Lung (tissue), 11 donors: ENCODE measurements at regions not wholly inside any gene's neighbourhood (a gene's known extent, or its start where the extent isn't known, plus 50 kb on each side); places are given as distances from the start of the nearest gene placed in this dataset.
A peak's percentile ranks its signal among the peaks of the same experiment; 100 is the strongest.

Experiments used
- ATAC-seq: fragments of 200-7000 bp; cut with Tn5 transposase; one replicate; pipeline ENCODE4 v1.9.1; 2020; ENCODE audit warnings: moderate number of reproducible peaks; ENCODE audit not compliant: insufficient read depth, low FRiP score
- DNase-seq, 3 donors: peaks; one replicate each; pipeline ENCODE4 v3.0.0-alpha.2; 2013 to 2017
- H3K27ac ChIP-seq, 2 donors: one replicate each; pipeline ENCODE4 v1.5.1; 2013; ENCODE audit warnings: mild to moderate bottlenecking in 2 of 2, moderate library complexity in 2 of 2, control low read depth in 1 of 2, inconsistent platforms in 1 of 2, low read depth in 1 of 2, low read length in 1 of 2
- H3K27me3 ChIP-seq, 3 donors: one replicate each; pipeline ENCODE4 v1.5.1; 2013; ENCODE audit warnings: low read length in 2 of 3; ENCODE audit not compliant: control insufficient read depth in 3 of 3, insufficient read depth in 3 of 3
- H3K36me3 ChIP-seq, 4 donors: one replicate each; pipeline ENCODE4 v1.5.1; 2013; ENCODE audit warnings: low read length in 4 of 4, mild to moderate bottlenecking in 1 of 4, moderate library complexity in 1 of 4; ENCODE audit not compliant: control insufficient read depth in 4 of 4, insufficient read depth in 4 of 4
- H3K4me1 ChIP-seq, 5 donors: one replicate each; pipeline ENCODE4 v1.5.1; 2013; ENCODE audit warnings: low read length in 5 of 5, mild to moderate bottlenecking in 2 of 5, moderate library complexity in 1 of 5; ENCODE audit not compliant: control insufficient read depth in 5 of 5, insufficient read depth in 5 of 5
- H3K4me3 ChIP-seq: one replicate; pipeline ENCODE4 v1.5.1; 2013; ENCODE audit warnings: mild to moderate bottlenecking, control low read depth, moderate library complexity
- H3K9ac ChIP-seq, 2 donors: one replicate each; pipeline ENCODE4 v1.5.1; 2013; ENCODE audit warnings: low read length in 2 of 2, control low read depth in 1 of 2; ENCODE audit not compliant: insufficient read depth in 1 of 2
- H3K9me3 ChIP-seq, 4 donors: one replicate each; pipeline ENCODE4 v1.5.1; 2013; ENCODE audit warnings: low read length in 3 of 4, mild to moderate bottlenecking in 1 of 4, moderate library complexity in 1 of 4; ENCODE audit not compliant: control insufficient read depth in 4 of 4, insufficient read depth in 3 of 4
- CTCF ChIP-seq: IDR thresholded peaks from 2 replicates; pipeline ENCODE4 v1.5.1; 2012; ENCODE audit warnings: mild to moderate bottlenecking; ENCODE audit errors: control extremely low read depth, extremely low read depth
- WGBS, 2 donors: extraction: QIAGEN DNeasy Blood & Tissue Kit; methylation state at CpG; one replicate each; pipeline ENCODE4 v1.1.7; 2013; 5-methylcytosine and 5-hydroxymethylcytosine counted together
- donor health status: control.
- donor health status: control.
- donor health status: Bipolar disorder and iron deficiency.
- donor health status: healthy.
- donor health status: DM: yes; HTN: yes; CAD: no.

GRCh38 chr7:25951414-25952260 is 200.4 kb upstream of the NFE2L3 start:
- Histone ChIP-seq H3K9ac (peak overlapping the region; percentile 6 to 61), H3K9me3 (no peaks in the 10 kb centered on the region), H3K27ac (peak overlapping the region in 1 of 2 donors; percentile 83), H3K27me3 (no peaks in the 10 kb centered on the region), H3K36me3 (no peaks in the 10 kb centered on the region), H3K4me3 (peak overlapping the region; percentile 59), H3K4me1 (peaks cover 0 to 19% (median 3%) of the 10 kb centered on the region in 5 donors)
- no peak for TF ChIP-seq CTCF
- 7 to 8% methylated on average over 34 to 46 of the region's 46 CpGs for WGBS, 2 donors
- DNase-seq (peak; percentile 27 to 57 (median 39)), ATAC-seq (peak; percentile 10)

- no peaks in the 10 kb centered on the region for H3K9me3 ChIP-seq
- 81% methylated on average over 19 of the region's 19 CpGs for WGBS, 2 donors
Measured at GRCh38 chr7:25952261-25953057, 199.5 kb upstream of the NFE2L3 start.

GRCh38 chr7:25953859-25954258 is 198.1 kb upstream of the NFE2L3 start:
- DNase-seq: no peak
- no peak for ATAC-seq
- Histone ChIP-seq H3K9ac (no peak overlapping the region), H3K4me3 (no peak overlapping the region), H3K9me3 (no peaks in the 10 kb centered on the region), H3K4me1 (peaks cover 0 to 17% (median 2%) of the 10 kb centered on the region in 5 donors), H3K27ac (no peak overlapping the region), H3K27me3 (no peaks in the 10 kb centered on the region), H3K36me3 (no peaks in the 10 kb centered on the region)
- WGBS, 2 donors: 92 to 94% methylated on average over 1 of the region's 1 CpG
- no peak for TF ChIP-seq CTCF

More at GRCh38 chr7:25952261-25953057, 199.5 kb upstream of the NFE2L3 start:
- ATAC-seq (no peak), DNase-seq (no peak)
- H3K27ac ChIP-seq: no peak overlapping the region
- TF ChIP-seq CTCF: no peak
- peak overlapping the region in 1 of 2 donors; percentile 61 for H3K9ac ChIP-seq
- no peak overlapping the region for H3K4me3 ChIP-seq
- no peaks in the 10 kb centered on the region for H3K27me3 ChIP-seq
- H3K4me1 ChIP-seq: peaks cover 0 to 17% (median 3%) of the 10 kb centered on the region in 5 donors
- no peaks in the 10 kb centered on the region for H3K36me3 ChIP-seq
